DMS 273 (cell line): ENCODE measurements at regions not wholly inside any gene's neighbourhood (a gene's known extent, or its start where the extent isn't known, plus 50 kb on each side); places are given as distances from the start of the nearest gene placed in this dataset.
A peak's percentile ranks its signal among the peaks of the same experiment; 100 is the strongest.

Experiments used
- DNase-seq: peaks from one replicate; lab custom pipeline; 2025; ENCODE audit not compliant: unreplicated experiment; lab: John Stamatoyannopoulos, UW

- peak; percentile 37 for DNase-seq
Measured at GRCh38 chr2:221060376-221060775, 511.7 kb downstream of the EPHA4 start.

GRCh38 chr2:221063568-221063967 lies 508.5 kb downstream of the EPHA4 start:
- no peak for DNase-seq

DNA sequence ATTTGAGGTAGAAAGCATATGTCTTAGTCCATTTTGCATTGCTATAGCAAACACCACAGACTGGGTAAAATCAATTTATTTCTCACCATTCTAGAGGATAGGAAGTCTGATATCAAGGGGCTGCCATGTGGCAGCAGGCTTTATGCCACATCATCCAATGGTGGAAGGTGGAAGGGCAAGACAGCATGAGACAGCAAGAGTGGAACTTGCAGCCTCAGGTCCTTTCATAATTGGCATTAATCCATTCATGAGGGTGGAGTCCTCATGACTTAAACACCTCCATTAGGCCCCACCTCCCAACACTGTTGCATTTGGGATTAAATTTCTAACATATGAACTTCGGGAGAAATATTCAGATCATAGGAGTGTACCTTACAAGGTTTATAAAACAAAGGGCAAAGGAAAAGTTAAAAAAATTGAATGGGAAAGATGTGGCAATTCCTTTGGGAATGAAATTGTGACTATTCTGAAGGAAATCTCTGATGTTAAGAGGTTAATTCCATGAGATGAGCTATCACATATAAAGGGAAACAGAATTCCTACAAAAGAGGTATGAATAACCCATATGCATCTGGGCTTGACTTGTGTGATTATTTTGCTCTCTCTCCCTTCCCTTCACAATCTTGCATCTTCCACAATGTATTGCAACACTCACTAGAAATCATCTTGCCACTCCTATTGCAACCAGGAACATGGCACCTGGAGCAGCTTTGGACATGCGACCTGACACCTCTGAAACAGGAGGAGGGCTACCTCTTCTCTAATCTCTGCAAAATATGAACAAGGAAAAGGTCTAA lies 507.8 kb downstream of the EPHA4 start:
- no peak for DNase-seq

DNA sequence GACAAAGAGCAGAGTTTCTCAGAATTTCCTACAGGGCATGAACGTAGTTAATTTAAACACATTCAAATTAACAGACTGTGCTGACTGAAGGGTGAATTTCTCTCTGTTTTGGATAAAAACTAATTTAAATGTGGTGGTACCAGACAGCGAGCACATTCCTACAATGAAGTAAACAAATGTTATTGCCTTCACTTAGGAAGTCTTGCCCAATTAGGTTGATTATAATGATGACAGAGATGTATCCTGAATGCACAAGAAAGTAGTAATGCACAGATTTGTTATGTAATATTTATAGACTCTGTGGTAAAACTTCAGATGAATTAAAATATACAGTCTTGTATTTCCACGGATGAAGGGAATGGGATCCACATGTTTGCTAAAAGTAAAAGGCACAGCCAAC lies 507.2 kb downstream of the EPHA4 start:
- no peak for DNase-seq

- no peak for DNase-seq
Measured at GRCh38 chr2:221068123-221068522, 504.0 kb downstream of the EPHA4 start.

DNA sequence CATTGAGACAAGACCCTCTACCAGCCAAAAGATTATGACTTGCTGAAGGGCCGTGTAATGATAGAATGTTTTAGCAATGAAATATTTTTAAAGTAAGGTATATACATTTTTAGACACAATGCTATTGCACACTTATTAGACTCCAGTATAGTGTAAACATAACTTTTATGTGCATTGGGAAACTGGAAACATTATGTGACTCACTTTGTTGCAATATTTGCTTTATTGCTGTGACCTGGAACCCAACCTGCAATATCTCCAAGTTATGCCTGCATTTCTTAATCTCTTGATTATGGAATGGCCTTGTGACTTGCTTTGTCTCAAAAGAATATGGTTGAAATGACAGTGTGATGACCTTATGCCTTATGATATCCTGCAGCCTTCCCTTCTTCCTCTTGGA lies 502.0 kb downstream of the EPHA4 start:
- DNase-seq: no peak

GRCh38 chr2:221073326-221074049 lies 498.6 kb downstream of the EPHA4 start:
- peak; percentile 44 for DNase-seq

DNA sequence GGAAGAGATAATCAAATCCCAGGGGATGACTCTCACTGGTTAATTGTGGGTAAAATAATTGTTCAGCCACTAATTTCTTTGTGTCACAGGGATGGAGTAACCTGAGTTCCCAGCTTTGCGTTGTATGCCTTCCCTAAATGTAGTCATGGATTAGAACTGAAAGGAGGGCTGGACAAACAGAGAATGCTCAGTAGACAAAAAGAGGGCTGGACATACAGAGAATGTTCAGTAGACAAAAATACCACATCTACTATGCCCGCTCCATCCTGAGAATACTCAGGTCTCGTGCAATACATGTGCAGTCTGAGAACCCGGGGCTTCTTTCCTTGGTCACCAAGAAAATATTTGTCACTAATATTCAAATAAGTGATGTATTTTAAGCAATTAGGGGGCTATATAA lies 497.9 kb downstream of the EPHA4 start:
- DNase-seq: no peak

- no peak for DNase-seq
Measured at GRCh38 chr2:221075203-221075602, 496.9 kb downstream of the EPHA4 start.

DNA sequence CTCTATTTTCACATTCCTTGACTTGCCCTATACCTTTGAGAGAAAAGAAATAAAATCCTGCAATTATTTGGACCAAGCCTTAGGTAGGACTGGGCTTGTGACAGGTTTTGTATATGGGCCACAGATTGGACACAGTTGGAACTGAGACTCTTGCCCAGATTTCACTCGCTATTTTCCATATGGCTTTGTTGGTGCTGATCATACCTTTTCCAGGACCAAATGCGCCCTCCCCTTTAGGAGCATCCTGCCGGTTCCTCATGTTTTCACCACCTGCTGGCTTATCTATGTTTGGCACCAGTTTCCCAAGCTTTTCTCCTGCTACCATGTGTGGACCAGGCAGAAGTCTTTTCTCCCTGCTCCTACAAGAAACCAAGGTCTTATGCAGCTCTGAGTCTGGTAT lies 494.9 kb downstream of the EPHA4 start:
- peak; percentile 30 for DNase-seq

DNA sequence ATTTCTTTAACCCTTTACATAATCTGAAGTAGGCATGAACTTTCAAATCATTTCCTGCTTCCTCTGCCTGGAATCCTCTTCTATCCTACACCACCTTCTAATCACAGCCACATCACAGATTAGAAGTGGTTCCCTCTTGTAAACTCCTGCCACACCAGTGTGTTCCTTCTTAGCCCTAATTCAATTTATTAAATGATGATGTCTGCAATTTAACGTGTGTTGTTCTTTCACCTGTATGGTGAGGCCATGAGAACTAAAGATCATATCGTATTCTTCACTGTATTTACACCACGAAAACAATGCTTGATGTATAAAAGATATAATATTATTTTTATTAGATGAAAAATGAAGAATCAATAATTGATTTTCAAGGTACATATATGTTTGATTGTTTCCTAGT lies 494.3 kb downstream of the EPHA4 start:
- DNase-seq: no peak

DNA sequence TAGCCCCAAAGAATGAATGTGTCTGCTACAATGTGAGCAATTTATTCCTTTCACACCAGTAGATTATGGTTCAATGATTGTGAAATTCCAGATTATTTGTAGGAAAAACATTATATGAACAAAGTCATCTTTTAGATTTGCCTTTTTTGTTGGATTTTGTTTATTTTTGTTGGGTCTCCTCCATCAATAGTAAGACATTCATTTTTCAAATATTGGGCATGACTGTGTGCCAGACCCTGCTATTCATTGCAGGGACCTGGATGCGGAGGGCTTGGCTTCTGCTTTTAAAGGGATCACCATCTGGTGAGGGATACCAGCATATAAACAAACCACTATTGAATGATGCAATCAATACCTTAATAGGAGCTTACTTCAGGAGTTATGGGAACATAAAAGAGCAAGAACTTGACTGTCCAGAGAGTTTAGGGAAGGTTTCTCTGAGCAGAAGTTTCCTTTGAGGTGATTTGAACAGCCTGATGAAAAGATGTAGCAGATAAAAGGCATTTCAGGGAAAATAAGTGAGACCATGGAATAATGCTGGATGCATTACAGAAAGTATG lies 486.7 kb downstream of the EPHA4 start:
- peak; percentile 64 for DNase-seq

DNA sequence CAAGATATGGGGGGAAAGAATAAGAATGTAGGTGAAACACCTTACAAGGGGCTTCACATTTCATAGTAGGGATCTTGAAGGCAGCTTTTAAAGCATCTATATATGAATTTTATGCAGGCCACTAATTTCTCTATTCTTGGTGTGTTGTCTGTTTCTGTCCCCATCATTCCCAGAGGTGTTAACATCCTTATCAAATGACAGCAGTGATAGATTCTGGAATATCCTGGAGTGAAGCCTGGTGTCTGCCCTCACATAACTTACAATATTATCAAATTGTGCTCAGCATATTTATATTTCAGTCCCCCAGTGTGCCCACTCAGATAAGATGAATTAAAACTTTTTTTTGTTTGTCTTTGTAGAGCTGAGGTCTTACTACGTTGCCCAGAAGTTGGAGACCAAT lies 486.2 kb downstream of the EPHA4 start:
- DNase-seq: no peak

DNA sequence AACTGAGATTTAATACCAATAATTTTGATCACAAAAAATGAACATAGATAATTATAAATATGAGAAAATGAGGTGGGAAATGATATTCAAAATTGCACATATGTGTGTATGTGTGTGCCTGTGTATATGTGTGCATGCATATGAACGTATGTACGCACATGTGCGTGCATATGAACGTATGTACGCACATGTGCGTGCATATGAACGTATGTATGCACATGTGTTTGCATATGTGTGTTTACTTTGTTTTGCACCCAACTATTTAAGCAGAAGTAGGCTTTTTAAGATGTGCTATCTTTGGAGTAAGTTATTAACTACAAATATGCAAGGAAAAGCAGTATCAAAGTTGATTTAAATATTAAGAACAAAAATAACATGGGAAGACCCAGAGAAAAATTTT lies 484.3 kb downstream of the EPHA4 start:
- DNase-seq: no peak

GRCh38 chr2:221088506-221088905 lies 483.6 kb downstream of the EPHA4 start:
- no peak for DNase-seq

- DNase-seq: no peak
Measured at GRCh38 chr2:221095356-221095755, 476.7 kb downstream of the EPHA4 start.

- no peak for DNase-seq
Measured at GRCh38 chr2:221096706-221097567, 475.2 kb downstream of the EPHA4 start.

DNA sequence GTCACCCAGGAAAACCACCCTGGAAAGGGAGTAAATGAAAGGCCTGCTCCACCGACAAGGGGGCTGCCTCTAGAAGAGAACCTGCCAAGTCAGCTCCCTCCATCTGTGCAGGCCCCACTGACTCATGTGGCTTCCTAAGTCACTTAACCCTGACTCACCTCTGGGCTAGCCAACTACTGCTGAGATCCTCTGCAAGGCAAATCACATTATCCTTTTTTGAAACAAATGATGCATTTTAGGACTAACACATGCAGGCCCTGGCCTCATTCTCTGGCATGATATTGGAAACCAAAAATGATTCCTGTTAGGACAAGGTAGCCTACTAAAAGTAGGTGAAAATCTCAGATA lies 474.6 kb downstream of the EPHA4 start:
- DNase-seq: peak; percentile 59

DNA sequence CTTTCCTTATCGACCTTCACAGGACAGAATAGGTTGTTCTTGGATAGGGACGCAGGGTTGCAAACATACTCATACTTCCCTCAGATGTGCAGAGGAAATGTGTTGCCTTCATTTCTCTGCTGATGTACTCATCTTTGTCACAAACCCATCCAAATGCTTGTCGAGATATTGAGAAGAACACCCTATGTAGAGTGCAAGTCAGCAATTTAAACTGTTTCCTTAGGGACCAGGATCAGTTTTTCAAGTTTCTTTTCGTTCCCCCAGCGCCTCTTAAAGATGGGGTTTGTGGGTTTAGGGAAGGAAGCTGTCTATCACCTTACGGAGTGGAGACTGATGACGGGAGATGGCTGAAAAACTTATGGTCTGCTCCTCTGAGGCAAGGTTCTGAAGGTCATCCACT lies 474.2 kb downstream of the EPHA4 start:
- DNase-seq: no peak

DNA sequence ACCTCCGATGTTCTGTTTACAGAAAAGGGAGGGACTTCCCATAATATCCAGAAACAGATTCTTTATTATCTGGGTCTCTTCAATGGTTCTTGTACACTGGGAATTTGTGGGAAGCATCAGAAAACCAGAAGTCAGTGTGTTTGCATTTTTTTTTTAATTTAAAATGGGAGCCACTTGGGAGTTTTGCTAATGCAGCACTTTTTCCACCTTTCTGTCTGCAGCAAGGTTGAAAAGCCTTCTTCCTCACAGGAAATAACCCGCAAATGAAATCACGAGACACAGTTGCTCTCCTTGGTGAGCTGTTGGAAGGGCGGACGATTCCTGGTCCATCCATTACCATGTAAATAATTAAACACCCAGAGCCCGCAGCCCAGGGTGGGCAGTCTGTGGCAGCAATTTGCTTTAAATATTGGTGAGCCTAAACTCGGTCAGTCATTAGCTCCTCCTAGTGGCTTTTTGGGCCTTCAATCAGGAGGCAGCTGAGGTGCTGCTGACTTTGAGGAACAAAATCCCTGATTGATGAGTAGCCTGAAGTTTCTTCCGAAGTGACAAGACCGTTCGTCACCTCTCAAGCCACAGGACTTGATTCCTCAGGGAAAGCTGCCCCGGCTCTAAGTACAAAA lies 471.5 kb downstream of the EPHA4 start:
- peak; percentile 47 for DNase-seq
